HT1080 (cell line): ENCODE measurements at regions not wholly inside any gene's neighbourhood (a gene's known extent, or its start where the extent isn't known, plus 50 kb on each side); places are given as distances from the start of the nearest gene placed in this dataset.

ENCODE experiments used
- DNase-seq: peaks from one replicate; pipeline ENCODE4 v3.0.0-alpha.2; 2015; ENCODE audit warnings: low read depth

DNA sequence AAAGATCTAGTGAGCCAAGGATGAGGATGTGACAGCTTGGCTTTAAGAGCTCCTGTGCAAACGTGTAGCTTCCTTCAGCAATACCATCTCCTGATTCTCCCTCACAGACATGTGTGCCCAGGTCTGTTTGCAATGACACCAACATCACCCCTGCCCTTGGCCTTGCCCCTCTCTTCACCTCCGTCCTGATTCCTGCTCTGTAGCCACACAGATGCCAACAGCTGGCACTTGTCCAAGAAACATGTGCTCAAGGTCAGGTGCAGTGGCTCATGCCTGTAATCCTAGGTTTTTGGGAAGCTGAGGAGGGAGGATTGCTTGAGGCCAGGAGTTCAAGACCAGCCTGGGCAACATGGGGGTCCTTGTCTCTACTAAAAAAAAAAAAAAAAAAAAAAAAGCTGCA, 103.8 kb upstream of the CRHR1 start:
- no peak for DNase-seq

DNA sequence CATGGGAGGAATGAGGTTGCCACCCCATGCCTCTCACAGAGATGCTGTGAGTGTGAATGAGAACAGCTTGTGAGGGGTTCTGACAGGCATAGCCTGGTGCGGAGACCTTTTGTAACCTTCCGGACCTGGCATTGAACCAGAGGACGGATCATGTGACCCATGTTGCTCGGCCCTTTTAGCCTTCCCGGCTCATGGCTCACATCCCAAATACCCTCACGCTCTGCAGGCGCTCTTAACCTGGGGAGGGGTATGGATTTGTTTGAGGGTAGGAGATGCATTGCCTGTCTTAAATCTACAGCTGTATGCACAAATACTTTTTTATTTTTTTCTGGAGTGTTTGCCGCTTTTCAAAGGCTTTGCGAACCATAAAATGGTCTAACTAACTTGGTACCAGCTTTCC, 102.4 kb upstream of the CRHR1 start:
- no peak for DNase-seq

DNA sequence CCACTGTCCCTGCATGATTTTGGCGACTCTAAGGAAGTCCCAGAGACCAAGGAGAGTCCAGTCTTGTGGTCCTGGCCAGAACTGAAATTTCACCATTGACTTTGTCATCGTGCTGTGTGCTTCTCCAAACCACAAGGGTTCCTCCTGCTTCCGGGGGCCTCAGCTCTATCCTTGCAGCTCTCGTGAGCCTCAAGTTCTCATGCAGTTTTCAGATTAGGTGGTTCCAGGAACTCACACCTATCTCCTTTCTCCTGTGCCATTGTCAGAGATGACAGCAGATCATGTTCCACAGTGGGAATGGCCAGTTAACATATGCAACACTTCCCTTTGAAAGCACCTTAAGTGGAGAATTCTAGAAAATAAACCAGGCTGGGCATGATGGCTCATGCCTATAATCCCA, 97.9 kb upstream of the CRHR1 start:
- no peak for DNase-seq

DNA sequence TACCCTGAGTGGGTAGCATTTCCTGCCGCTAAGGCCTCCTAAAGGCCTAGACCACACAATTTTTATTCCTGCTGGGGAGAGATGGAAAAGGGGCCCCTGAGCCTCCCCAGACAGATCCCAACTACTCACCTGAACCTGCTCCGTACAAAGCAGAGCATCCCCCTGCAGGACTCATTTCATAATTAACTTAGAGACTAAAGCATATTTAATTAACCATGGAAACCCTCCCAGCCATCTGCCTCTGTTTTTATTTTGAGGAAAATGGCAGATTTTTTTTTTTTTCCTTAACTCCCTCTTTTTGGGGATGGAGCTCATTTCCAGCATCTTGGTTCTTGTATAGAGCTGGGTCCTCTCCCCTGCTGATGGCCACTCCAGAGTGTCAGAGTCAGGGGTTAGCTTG, 96.5 kb upstream of the CRHR1 start:
- DNase-seq, result no peak

DNA sequence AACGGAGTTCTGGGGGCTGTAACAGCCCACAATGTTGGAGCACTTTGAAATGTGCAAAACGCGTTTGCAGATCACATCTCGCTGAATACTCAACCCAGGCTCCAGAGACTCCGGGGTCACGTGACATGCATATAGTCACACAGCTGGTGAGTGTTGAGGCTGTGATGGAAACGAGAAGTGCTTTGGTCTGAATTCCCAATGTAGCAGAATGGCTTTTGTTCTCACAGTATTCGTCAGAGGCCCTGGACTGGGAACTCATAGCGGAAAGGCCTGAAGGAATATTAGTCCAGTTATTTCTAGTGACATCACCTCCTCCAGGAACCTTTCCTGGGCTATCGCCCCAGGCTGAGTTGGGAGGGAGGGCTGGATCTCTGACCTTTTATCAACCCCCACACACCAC, 95.8 kb upstream of the CRHR1 start:
- DNase-seq, result no peak

DNA sequence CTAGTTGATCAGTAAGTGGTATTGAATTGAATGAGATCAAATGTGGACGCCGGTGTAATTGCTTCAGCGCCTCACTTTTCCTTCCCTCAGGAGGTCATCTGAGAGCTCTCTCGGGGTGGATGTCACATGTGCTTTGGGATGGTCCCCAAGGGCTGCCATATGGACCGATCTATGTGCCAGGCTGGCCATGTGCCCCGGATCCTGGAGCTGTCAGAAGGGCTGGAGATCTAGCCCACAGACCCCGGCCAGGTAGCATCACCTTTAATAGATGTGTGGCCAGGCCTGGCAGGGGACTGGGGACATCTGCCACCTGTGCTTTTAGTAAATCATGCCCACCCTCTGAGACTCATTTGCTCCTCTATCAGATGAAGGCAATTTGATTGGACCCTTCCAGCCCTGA, 95.3 kb upstream of the CRHR1 start:
- no peak for DNase-seq

DNA sequence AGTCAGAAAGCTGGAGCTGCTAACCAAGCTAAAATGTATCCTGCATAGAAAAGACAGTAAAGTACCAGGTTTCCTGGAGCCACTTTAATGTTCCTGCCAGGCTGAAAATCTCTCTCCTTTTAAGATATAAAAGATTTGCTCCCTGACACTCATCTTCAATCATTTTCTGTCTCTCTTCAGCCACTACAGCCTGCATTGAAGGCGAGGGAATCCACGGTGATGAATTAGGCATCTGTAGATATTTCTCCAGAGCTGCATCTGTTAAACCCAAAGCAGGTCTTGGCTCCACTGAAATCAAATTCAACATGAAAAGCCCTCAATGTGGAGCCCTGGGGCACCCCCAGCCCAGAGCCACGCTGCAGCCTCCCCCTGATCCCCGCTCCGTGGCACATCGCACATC, 94.7 kb upstream of the CRHR1 start:
- DNase-seq, result no peak

DNA sequence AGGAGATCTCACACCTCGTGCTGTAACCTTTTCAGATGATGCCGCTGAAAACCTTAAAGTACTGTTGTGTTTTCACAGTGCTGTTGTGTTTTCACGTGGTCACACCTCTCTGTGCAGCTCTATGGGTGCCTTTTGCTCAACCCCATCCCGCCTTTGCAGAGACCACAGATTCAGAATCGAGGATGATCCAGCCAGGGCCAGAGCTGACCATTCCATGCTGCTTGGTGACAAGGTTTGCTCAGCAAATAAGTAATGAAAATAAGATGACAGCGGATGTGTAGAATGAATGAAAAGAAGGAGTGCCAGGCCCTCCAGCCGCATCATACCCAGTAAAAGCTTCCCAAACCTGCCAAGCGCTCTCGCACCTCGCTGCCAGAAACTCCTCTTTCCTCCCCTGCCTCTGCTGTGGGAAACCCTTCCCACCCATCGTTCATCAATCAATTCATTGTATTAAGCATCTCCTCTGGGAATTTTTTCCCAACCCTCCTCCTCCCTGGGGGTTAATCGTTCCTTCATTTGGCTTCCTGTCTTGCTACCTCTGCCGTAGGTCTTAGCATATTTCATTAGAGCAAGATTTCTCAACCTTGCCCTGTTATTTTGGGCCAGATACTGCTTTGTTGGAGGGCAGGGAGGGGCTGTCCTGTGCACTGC, 93.4 kb upstream of the CRHR1 start:
- no peak for DNase-seq

DNA sequence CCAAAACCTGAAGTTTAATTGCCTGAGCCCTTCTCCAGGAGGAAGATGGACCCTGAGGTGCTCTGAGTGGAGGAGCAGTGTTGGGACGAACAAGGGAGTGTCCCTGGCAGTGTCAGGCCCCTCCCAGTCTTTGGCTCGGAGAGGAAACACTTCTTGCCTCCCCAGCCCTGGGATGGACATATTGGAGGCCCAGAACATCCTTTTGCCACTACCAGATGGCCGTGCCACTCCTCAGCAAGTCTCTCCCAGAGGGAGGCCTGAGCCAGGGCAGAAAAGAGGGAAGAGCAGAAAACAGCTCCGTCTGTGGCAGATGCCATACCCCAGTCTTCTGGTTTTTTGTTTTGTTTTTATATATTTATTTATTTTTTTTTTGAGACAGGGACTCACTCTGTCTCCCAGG, 91.5 kb upstream of the CRHR1 start:
- DNase-seq, result no peak

DNA sequence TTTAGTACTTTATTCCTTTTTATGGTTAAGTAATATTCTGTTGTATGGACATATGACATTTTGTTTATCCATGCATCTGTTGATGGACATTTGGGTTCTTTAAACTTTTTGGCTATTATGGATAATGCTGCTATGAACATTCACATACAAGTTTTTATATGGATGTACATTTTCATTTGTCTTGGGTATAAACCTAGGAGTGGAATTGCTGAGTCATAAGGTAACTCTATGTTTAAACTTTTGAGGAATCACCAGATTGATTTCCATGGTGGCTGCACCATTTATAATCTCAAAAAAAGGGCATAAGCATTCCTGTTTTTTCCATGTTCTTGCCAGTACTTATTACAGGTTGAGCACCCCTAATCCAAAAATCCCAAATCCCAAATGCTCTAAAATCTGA, 90.3 kb upstream of the CRHR1 start:
- DNase-seq, result no peak

DNA sequence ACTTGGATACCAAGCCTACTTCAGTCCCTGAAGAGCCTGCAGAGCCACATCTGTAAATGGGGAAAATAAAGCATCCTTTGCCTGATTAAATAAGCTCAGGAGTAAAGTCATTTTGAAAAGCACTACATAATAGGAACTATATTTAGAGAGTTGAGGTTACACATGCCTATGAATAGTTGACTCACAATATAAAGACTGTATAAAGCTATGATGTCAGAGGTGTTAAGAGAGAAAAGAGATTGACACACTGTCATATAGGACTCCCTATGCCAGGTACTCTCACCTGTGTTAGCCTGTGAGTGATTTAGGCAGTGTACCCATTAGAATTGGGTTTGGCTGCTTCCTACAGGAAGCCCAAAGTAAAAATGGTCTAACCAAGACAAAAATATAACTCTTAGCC, 87.7 kb upstream of the CRHR1 start:
- no peak for DNase-seq

DNA sequence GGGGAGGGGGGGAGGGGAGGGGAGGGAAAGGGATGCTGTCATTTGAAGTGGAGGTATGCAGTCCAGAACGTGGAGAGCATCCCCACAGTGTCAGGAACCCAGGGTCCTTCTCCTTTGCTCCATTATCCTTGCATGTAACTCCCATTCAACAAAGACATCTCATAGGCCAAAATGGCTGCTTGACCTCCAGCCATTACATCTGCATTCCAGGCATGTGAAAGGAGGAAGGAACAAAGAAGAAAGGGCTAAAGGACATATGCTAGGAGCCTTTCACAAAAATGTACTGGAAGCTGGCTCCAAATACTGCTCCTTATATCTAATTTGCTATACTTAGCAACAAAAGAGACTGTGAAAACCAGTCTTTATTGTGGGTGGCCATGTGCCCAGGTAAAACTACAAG, 87.0 kb upstream of the CRHR1 start:
- no peak for DNase-seq

DNA sequence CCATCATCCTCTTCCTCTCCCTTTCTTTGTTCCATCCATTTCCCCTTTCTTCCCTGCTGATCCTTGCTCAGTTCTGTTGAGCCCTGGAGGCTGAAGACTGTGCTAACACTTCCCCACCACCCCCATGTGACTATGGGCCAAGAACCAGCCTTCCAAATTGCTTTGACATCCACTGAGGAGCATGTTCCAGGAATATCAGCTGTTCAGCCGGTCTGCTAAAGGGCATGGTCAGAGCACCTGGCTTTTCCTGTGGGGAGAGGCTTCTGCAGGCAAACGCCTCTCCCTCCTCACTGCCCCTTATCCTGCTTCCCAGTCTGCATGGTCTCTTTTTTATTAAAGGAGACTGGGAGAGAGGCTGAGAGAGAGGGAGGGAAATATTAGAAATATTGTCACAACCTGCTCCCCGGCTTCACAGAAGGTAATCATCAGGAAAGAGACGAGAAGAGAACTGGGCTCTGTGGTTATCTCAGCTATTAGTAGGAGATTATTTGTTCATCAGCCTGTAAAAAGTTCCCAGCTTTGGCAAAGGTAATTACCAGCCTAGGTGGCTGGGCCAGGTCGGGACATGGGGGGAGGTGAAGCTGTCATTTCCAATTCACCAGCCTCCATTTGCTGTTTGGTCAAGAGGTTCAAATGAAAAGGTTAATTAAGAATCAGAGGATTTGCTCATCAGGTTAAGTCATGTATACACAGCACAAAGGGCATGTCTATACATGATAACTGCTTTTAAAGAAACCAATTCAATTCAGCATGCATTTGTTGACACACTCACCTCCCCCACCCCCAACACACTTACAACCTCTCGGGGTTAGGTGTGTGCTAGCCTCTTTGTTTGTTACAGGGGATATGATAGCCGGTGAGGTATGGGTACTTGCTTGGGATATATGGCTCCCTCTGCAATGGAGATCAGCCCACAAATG, 83.7 kb upstream of the CRHR1 start:
- no peak for DNase-seq

DNA sequence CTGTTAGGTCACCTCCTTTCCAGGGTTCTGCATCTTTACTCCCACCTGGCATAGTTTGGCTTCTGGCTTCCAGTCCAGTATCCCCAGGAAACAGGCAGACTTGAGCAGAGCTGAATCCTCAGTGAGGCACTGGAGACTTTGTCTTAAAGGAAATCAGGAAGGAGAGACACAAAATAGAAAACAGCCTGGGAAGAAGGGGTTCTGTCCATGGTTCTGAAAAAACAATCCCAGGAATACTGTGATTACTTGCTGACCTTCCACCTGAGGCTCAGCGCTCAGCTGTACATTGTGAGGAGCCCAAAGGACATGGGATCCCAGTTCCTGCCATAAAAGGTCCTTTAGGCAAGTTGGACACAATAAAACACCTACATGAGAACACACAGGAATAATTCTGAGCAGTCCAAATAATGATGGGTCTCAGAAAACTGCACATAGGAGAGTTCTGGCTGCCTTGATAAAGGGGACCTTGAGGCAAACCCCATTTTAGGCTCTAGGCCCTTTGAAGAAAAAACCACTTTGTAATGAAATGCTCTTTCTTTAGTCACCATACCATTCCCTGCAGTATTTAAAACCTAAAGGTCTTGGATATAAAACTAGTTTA, 81.4 kb upstream of the CRHR1 start:
- DNase-seq, result no peak

DNA sequence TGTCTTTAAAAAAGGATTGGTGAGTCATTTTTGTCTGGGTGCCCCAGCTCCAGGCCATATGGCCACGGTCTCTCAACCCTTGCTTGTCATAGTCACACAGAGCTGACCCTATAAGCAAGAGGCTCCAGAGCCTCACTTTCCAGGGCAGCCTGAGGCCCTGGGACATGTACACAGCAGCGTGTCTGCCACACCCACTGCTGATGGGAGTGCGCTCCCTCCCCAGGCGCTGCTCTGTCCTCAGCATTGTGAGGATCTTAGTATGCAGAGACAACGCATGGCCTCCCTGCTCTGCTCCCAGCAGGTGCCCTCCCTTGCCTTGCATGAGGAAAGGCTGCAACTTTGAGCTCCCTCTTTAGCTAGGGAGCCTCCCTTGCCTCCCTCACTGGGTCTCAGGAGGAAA, 80.8 kb upstream of the CRHR1 start:
- DNase-seq, result no peak

DNA sequence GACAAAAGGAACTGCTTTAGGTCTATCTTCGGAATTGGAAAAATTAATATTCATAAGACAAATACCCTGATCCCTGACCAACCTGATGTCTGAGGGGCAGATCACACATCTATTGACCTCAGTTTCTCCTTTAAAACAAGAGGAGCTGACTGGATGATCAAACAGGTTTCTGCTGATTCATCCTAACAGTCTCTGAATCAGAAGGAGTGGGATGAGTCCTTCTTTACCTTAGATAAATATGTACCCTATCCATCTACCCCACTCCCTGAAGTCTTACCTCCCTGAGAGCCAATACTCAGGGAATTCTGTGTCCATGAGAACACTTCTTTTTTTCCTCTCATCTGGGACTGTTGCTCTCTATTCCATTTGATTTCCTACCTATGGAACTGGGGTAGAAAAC, 80.3 kb upstream of the CRHR1 start:
- DNase-seq, result no peak

DNA sequence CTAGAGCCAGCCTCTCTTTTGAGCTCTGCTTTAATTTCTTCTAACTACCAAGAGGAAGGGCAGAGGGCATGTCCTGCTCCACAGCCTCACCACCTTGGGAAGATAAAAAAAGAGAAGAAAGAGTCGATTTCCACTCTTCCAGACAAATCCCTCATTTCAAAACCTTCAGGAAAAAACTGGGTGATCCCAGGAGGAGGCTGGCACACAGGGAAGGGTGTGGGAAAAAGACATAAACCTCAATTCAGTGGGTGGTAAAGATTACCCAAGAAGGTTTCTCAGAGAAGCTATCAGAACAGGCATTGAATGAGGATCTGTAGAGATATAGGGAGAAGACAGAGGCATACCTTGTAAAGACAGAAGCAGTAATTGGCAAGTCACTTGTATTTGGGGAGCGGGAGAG, 79.9 kb upstream of the CRHR1 start:
- DNase-seq, result no peak

DNA sequence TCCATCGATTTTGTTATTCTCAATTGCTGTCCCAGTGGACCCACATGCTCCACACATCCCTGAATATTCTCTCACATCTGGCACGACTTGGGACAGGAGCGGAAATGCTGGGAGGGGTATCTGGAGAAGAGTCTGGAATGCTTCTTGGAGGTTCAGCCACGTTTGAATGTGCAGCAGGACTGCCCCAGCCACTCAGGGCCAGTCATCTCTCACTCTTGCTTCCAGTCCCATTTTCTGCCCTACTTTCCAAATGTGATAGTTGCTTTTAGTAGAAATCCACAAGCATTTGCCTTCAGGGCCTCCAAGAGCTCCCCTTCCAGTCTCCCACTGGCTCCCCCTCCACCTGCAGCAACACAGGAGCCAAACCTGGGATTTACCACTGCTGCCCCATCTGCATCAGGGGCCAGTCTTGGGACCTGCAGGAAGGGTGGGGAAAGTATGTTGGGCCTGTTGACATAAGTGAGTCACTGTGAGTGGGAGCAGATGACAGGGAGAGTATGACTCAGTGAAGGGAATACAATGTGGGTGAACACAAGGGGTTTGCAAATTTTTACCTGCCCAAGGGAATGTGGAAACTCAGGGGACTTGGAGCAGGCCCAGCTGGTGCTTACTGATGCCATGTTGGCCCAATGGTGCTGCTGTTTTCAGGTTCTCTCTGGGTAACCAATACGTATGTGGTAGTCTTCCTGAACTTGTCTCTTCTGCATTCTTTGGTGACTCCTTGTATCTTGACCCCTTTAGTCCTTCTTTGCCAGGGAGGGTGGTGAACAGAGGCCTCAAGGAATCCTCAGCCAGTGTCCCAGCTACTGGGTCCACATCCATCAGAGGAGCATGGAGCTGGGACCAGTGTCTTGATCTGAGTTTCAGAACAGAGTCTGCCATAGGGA, 78.8 kb upstream of the CRHR1 start:
- DNase-seq, result peak; percentile 80

DNA sequence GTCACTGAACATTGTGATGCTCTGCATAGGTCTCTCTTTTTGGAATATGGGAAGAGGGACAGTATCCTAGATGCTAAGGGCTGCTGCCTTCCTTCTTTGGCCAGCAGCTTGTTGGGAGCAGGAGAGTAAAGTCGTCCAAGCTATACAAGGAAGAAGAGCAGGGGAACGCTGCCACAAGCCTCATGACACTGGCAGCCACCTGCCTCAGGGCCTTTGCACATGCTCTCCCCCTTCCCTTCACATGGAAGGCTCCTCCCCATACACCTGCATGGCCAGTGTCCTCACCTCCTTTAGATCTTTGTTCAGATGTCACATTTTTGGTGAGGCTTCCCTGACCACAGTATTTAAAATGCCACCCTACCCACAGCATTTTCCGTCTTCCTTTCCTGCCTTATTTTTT, 78.1 kb upstream of the CRHR1 start:
- no peak for DNase-seq

DNA sequence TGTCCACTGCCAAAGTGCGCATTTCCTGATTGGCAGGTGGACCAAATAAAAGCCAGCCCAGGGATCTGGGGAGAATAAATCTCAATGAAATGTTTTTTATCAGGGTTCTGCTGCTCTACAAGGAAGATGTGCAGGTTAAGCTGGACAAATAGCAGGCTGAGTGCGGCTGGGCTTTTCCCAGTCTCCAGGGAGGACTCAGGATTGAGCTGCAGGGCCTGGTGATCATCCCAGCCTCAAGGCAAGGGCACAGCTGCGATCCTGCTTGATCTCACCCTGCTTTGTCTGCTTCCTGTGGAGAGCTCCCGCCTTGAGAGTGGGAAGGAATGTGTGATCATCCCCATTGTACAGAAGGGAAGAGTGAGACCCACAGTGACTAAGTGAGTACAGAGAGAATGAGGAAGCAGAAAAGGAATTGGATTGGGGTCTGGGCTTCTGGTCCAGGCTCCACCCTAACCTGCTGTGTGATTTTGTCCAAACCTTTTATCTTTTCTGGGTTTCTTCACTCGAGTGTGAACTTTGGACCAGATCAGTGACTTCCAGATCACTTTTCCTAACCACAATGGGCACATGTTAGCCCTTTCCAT, 75.3 kb upstream of the CRHR1 start:
- no peak for DNase-seq

DNA sequence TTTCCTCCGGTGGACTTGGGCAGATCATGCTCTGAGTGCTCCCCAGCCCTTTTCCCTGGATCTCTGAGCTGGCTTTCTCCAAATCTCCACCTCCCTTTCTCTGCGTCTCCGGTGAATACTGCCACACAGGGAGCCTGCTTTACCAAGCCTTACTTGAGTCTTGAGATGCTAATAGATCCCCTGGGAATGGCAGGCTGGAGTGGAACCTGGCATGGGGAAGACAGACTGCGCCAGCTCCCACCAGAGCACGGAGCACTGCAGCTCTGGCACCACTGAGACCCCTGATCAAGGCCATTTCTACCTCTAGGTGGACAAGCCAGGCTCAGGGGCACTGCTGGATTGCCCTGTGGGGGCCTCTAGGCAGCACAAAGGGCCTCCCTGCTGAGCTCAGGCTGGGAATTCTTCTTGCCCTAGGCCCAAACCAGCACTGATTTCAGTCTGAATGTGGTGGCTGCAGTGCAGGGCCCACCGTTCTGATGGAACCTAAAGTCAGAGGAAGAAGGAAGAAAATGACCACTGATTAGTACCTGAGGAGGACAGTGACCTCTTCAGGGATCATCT, 74.3 kb upstream of the CRHR1 start:
- DNase-seq, result no peak
